HUES6 (cell line): ENCODE measurements at regions not wholly inside any gene's neighbourhood (a gene's known extent, or its start where the extent isn't known, plus 50 kb on each side); places are given as distances from the start of the nearest gene placed in this dataset.

ENCODE experiments used
- H3K27ac ChIP-seq: 2 replicates; pipeline ENCODE4 v1.7.0; 2013; ENCODE audit warnings: low read depth, mild to moderate bottlenecking, low read length, inconsistent platforms
- H3K27me3 ChIP-seq: 2 replicates; pipeline ENCODE4 v1.6.1; 2013; ENCODE audit warnings: low read length; ENCODE audit not compliant: control insufficient read depth, insufficient read depth
- H3K36me3 ChIP-seq: 2 replicates; pipeline ENCODE4 v1.6.1; 2013; ENCODE audit warnings: low read length; ENCODE audit not compliant: control insufficient read depth, insufficient read depth
- H3K4me1 ChIP-seq: 2 replicates; pipeline ENCODE4 v1.6.1; 2013; ENCODE audit warnings: low read length; ENCODE audit not compliant: control insufficient read depth, insufficient read depth
- H3K4me3 ChIP-seq: 2 replicates; pipeline ENCODE4 v1.5.1; 2013; ENCODE audit warnings: low read depth, low read length
- H3K9ac ChIP-seq: one replicate; pipeline ENCODE4 v1.6.1; 2013; ENCODE audit warnings: mild to moderate bottlenecking, low read length
- H3K9me3 ChIP-seq: 2 replicates; pipeline ENCODE4 v1.6.1; 2013; ENCODE audit warnings: low read depth, low read length; ENCODE audit not compliant: control insufficient read depth, insufficient read depth

GRCh38 chrX:8105531-8105930 is 65.5 kb downstream of the VCX2 start:
- Histone ChIP-seq H3K4me3 (0 out of 2 replicates have a peak overlapping the region, but pooled peaks have one; percentile 4), H3K9me3 (peaks cover 21% of the 10 kb centered on the region), H3K4me1 (peaks cover 19% of the 10 kb centered on the region), H3K27ac (no peak overlapping the region), H3K27me3 (no peaks in the 10 kb centered on the region), H3K9ac (no peak overlapping the region), H3K36me3 (no peaks in the 10 kb centered on the region)

GRCh38 chrX:8103655-8104054 is 67.4 kb downstream of the VCX2 start:
- Histone ChIP-seq H3K4me1 (peaks cover 19% of the 10 kb centered on the region), H3K9me3 (peaks cover 16% of the 10 kb centered on the region), H3K27me3 (no peaks in the 10 kb centered on the region), H3K9ac (no peak overlapping the region), H3K36me3 (no peaks in the 10 kb centered on the region), H3K27ac (no peak overlapping the region), H3K4me3 (no peak overlapping the region)

GRCh38 chrX:8091510-8091909 is 79.6 kb downstream of the VCX2 start:
- Histone ChIP-seq H3K4me3 (no peak overlapping the region), H3K4me1 (peaks cover 18% of the 10 kb centered on the region), H3K9me3 (no peaks in the 10 kb centered on the region), H3K27me3 (no peaks in the 10 kb centered on the region), H3K36me3 (no peaks in the 10 kb centered on the region), H3K9ac (no peak overlapping the region), H3K27ac (no peak overlapping the region)

GRCh38 chrX:8090906-8091305 is 80.2 kb downstream of the VCX2 start:
- Histone ChIP-seq H3K27me3 (no peaks in the 10 kb centered on the region), H3K9me3 (no peaks in the 10 kb centered on the region), H3K27ac (no peak overlapping the region), H3K9ac (no peak overlapping the region), H3K4me1 (peaks cover 18% of the 10 kb centered on the region), H3K36me3 (no peaks in the 10 kb centered on the region), H3K4me3 (no peak overlapping the region)

- H3K4me1 ChIP-seq = peaks cover 18% of the 10 kb centered on the region
- no peak overlapping the region for H3K9ac ChIP-seq
- H3K27ac ChIP-seq = no peak overlapping the region
- no peaks in the 10 kb centered on the region for H3K9me3 ChIP-seq
- H3K4me3 ChIP-seq = no peak overlapping the region
- no peaks in the 10 kb centered on the region for H3K36me3 ChIP-seq
- H3K27me3 ChIP-seq = no peaks in the 10 kb centered on the region
Observed at GRCh38 chrX:8090482-8090881, 80.6 kb downstream of the VCX2 start.

- no peaks in the 10 kb centered on the region for H3K36me3 ChIP-seq
- no peaks in the 10 kb centered on the region for H3K9me3 ChIP-seq
- no peak overlapping the region for H3K27ac ChIP-seq
- H3K9ac ChIP-seq = no peak overlapping the region
- H3K4me3 ChIP-seq = no peak overlapping the region
- H3K27me3 ChIP-seq = no peaks in the 10 kb centered on the region
- H3K4me1 ChIP-seq = peaks cover 23% of the 10 kb centered on the region
Observed at GRCh38 chrX:8089141-8089540, 81.9 kb downstream of the VCX2 start.

- Histone ChIP-seq H3K9me3 (no peaks in the 10 kb centered on the region), H3K27me3 (no peaks in the 10 kb centered on the region), H3K27ac (no peak overlapping the region), H3K9ac (no peak overlapping the region), H3K4me3 (no peak overlapping the region), H3K36me3 (no peaks in the 10 kb centered on the region), H3K4me1 (peaks cover 17% of the 10 kb centered on the region)
Observed at GRCh38 chrX:8084006-8084405, 87.1 kb downstream of the VCX2 start.

- no peak overlapping the region for H3K27ac ChIP-seq
- H3K9me3 ChIP-seq = no peaks in the 10 kb centered on the region
- H3K9ac ChIP-seq = no peak overlapping the region
- no peaks in the 10 kb centered on the region for H3K36me3 ChIP-seq
- H3K4me3 ChIP-seq = no peak overlapping the region
- no peaks in the 10 kb centered on the region for H3K27me3 ChIP-seq
- H3K4me1 ChIP-seq = peaks cover 14% of the 10 kb centered on the region
Observed at GRCh38 chrX:8083286-8083685, 87.8 kb downstream of the VCX2 start.

GRCh38 chrX:8075636-8076035 is 95.4 kb downstream of the VCX2 start:
- Histone ChIP-seq H3K27ac (no peak overlapping the region), H3K4me3 (no peak overlapping the region), H3K27me3 (no peaks in the 10 kb centered on the region; the same call in 1 of the 2 replicates), H3K36me3 (no peaks in the 10 kb centered on the region), H3K9me3 (no peaks in the 10 kb centered on the region), H3K9ac (no peak overlapping the region), H3K4me1 (0 out of 2 replicates have a peak, but pooled peaks cover 4% of the 10 kb centered on the region)

GRCh38 chrX:8067754-8068462 is 103.2 kb downstream of the VCX2 start:
- no peaks in the 10 kb centered on the region for H3K9me3 ChIP-seq
- no peak overlapping the region for H3K9ac ChIP-seq
- no peak overlapping the region for H3K4me3 ChIP-seq
- H3K36me3 ChIP-seq = no peaks in the 10 kb centered on the region
- no peak overlapping the region for H3K27ac ChIP-seq
- H3K27me3 ChIP-seq = no peaks in the 10 kb centered on the region
- peaks cover 4% of the 10 kb centered on the region for H3K4me1 ChIP-seq

GRCh38 chrX:8052909-8053308 is 118.2 kb downstream of the VCX2 start:
- no peaks in the 10 kb centered on the region for H3K9me3 ChIP-seq
- H3K27me3 ChIP-seq = no peaks in the 10 kb centered on the region
- no peak overlapping the region for H3K4me3 ChIP-seq
- peaks cover 4% of the 10 kb centered on the region; the same call in 1 of the 2 replicates for H3K4me1 ChIP-seq
- no peak overlapping the region for H3K9ac ChIP-seq
- no peaks in the 10 kb centered on the region for H3K36me3 ChIP-seq
- no peak overlapping the region for H3K27ac ChIP-seq
